GM23338 (cell line): ENCODE measurements at regions not wholly inside any gene's neighbourhood (a gene's known extent, or its start where the extent isn't known, plus 50 kb on each side); places are given as distances from the start of the nearest gene placed in this dataset.

Source experiments
- CREB1 ChIP-seq: fragments of 250-450 bp; sonication (Bioruptor Pico); IDR thresholded peaks from 2 replicates; pipeline ENCODE4 v1.5.0; 2020; ENCODE audit warnings: low read depth, mild to moderate bottlenecking, moderate library complexity
- EZH2 ChIP-seq: fragments of 200-600 bp; sonication (generic); IDR thresholded peaks from one replicate; pipeline ENCODE4 v1.8.0; 2017; ENCODE audit warnings: antibody characterized with exemption, mild to moderate bottlenecking, low read depth; ENCODE audit not compliant: unreplicated experiment
- EZH2phosphoT487 ChIP-seq: fragments of 200-600 bp; sonication (generic); IDR thresholded peaks from one replicate; pipeline ENCODE4 v1.8.1; 2018; ENCODE audit warnings: antibody characterized with exemption; ENCODE audit not compliant: unreplicated experiment
- JUNB ChIP-seq: IDR thresholded peaks from one replicate; pipeline ENCODE4 v1.6.1; 2016; ENCODE audit warnings: antibody characterized with exemption; ENCODE audit not compliant: unreplicated experiment
- POLR2AphosphoS5 ChIP-seq: IDR thresholded peaks from 2 replicates; pipeline ENCODE4 v1.6.1; 2016; ENCODE audit warnings: antibody characterized with exemption, low read depth
- ZNF114 ChIP-seq: fragments of 250-450 bp; sonication (Bioruptor Pico); IDR thresholded peaks from 2 replicates; pipeline ENCODE4 v1.5.0; 2020; ENCODE audit warnings: mild to moderate bottlenecking, moderate library complexity
- TF ChIP-seq, protein P1 (sequence below): fragments of 250-450 bp; sonication (Bioruptor Pico); IDR thresholded peaks from 2 replicates; pipeline ENCODE4 v1.5.0; 2020; ENCODE audit warnings: mild to moderate bottlenecking, moderate library complexity
- TF ChIP-seq, protein P2 (sequence below), 2 experiments: fragments of 200-600 bp in 1 of 2; sonication (generic) in 1 of 2; conservative IDR thresholded peaks; 2 replicates each; pipeline versions ENCODE4 v1.5.1 to v1.6.1; 2016 to 2017; ENCODE audit warnings: antibody characterized with exemption in 2 of 2, low read depth in 2 of 2, mild to moderate bottlenecking in 2 of 2, moderate library complexity in 1 of 2
- TF ChIP-seq, protein P3 (sequence below): IDR thresholded peaks from 2 replicates; pipeline ENCODE4 v1.6.1; 2016; ENCODE audit warnings: antibody characterized with exemption

DNA sequence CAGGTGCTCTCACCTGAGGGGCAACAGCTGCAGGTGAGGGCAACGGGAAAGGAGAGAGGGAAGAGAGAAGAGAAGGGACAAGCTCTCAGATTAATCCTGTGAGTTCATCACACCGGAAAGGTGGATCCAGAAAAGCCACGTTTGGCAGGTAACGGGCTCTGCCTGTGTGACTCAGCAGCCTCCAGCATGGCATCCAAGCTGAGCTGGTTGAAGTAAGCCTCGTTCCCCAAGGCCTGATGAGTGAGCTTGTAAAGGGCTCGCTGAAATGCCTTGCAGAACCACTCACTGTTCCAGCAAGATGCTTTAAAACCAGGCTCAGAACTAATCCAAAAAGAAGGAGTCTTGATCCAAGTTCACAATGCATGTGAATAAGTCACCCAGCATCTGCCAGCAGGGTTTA is 206.9 kb upstream of the TMEM45B start (continued):
- TF ChIP-seq, protein P1, sequence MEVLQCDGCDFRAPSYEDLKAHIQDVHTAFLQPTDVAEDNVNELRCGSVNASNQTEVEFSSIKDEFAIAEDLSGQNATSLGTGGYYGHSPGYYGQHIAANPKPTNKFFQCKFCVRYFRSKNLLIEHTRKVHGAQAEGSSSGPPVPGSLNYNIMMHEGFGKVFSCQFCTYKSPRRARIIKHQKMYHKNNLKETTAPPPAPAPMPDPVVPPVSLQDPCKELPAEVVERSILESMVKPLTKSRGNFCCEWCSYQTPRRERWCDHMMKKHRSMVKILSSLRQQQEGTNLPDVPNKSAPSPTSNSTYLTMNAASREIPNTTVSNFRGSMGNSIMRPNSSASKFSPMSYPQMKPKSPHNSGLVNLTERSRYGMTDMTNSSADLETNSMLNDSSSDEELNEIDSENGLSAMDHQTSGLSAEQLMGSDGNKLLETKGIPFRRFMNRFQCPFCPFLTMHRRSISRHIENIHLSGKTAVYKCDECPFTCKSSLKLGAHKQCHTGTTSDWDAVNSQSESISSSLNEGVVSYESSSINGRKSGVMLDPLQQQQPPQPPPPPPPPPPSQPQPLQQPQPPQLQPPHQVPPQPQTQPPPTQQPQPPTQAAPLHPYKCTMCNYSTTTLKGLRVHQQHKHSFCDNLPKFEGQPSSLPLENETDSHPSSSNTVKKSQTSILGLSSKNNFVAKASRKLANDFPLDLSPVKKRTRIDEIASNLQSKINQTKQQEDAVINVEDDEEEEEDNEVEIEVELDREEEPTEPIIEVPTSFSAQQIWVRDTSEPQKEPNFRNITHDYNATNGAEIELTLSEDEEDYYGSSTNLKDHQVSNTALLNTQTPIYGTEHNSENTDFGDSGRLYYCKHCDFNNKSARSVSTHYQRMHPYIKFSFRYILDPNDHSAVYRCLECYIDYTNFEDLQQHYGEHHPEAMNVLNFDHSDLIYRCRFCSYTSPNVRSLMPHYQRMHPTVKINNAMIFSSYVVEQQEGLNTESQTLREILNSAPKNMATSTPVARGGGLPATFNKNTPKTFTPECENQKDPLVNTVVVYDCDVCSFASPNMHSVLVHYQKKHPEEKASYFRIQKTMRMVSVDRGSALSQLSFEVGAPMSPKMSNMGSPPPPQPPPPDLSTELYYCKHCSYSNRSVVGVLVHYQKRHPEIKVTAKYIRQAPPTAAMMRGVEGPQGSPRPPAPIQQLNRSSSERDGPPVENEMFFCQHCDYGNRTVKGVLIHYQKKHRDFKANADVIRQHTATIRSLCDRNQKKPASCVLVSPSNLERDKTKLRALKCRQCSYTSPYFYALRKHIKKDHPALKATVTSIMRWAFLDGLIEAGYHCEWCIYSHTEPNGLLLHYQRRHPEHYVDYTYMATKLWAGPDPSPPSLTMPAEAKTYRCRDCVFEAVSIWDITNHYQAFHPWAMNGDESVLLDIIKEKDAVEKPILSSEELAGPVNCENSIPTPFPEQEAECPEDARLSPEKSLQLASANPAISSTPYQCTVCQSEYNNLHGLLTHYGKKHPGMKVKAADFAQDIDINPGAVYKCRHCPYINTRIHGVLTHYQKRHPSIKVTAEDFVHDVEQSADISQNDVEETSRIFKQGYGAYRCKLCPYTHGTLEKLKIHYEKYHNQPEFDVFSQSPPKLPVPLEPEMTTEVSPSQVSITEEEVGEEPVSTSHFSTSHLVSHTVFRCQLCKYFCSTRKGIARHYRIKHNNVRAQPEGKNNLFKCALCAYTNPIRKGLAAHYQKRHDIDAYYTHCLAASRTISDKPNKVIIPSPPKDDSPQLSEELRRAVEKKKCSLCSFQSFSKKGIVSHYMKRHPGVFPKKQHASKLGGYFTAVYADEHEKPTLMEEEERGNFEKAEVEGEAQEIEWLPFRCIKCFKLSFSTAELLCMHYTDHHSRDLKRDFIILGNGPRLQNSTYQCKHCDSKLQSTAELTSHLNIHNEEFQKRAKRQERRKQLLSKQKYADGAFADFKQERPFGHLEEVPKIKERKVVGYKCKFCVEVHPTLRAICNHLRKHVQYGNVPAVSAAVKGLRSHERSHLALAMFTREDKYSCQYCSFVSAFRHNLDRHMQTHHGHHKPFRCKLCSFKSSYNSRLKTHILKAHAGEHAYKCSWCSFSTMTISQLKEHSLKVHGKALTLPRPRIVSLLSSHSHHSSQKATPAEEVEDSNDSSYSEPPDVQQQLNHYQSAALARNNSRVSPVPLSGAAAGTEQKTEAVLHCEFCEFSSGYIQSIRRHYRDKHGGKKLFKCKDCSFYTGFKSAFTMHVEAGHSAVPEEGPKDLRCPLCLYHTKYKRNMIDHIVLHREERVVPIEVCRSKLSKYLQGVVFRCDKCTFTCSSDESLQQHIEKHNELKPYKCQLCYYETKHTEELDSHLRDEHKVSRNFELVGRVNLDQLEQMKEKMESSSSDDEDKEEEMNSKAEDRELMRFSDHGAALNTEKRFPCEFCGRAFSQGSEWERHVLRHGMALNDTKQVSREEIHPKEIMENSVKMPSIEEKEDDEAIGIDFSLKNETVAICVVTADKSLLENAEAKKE (CRISPR knock-in tag) = no peak
- TF ChIP-seq, protein P2, sequence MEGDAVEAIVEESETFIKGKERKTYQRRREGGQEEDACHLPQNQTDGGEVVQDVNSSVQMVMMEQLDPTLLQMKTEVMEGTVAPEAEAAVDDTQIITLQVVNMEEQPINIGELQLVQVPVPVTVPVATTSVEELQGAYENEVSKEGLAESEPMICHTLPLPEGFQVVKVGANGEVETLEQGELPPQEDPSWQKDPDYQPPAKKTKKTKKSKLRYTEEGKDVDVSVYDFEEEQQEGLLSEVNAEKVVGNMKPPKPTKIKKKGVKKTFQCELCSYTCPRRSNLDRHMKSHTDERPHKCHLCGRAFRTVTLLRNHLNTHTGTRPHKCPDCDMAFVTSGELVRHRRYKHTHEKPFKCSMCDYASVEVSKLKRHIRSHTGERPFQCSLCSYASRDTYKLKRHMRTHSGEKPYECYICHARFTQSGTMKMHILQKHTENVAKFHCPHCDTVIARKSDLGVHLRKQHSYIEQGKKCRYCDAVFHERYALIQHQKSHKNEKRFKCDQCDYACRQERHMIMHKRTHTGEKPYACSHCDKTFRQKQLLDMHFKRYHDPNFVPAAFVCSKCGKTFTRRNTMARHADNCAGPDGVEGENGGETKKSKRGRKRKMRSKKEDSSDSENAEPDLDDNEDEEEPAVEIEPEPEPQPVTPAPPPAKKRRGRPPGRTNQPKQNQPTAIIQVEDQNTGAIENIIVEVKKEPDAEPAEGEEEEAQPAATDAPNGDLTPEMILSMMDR (conservative IDR thresholded peaks at IDR 0.05; ENCODE audit: low read depth in 2 of 2) = no peak
- TF ChIP-seq EZH2phosphoT487 = no peak
- TF ChIP-seq POLR2AphosphoS5 = no peak
- TF ChIP-seq, protein P3, sequence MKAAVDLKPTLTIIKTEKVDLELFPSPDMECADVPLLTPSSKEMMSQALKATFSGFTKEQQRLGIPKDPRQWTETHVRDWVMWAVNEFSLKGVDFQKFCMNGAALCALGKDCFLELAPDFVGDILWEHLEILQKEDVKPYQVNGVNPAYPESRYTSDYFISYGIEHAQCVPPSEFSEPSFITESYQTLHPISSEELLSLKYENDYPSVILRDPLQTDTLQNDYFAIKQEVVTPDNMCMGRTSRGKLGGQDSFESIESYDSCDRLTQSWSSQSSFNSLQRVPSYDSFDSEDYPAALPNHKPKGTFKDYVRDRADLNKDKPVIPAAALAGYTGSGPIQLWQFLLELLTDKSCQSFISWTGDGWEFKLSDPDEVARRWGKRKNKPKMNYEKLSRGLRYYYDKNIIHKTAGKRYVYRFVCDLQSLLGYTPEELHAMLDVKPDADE = no peak
- no peak for TF ChIP-seq EZH2
- TF ChIP-seq ZNF114 (CRISPR knock-in tag) = no peak
- no peak for TF ChIP-seq CREB1
- no peak for TF ChIP-seq JUNB
